Mesenchymal stem cell (in vitro differentiated cells and primary cell): ENCODE measurements at regions not wholly inside any gene's neighbourhood (a gene's known extent, or its start where the extent isn't known, plus 50 kb on each side); places are given as distances from the start of the nearest gene placed in this dataset.

Experiments
- DNase-seq: peaks from one replicate; pipeline ENCODE4 v3.0.0-alpha.2; 2013
- H2AFZ ChIP-seq: one replicate; pipeline ENCODE4 v1.6.1; 2013; ENCODE audit warnings: low read depth, mild to moderate bottlenecking, control low read depth, inconsistent platforms, low read length, moderate library complexity
- H2AK5ac ChIP-seq: 2 replicates; pipeline ENCODE4 v1.6.1; 2013; ENCODE audit warnings: low read length, moderate library complexity, mild to moderate bottlenecking, inconsistent platforms; ENCODE audit not compliant: severe bottlenecking
- H2BK120ac ChIP-seq: one replicate; pipeline ENCODE4 v1.6.1; 2013; ENCODE audit warnings: low read depth, mild to moderate bottlenecking, inconsistent platforms, low read length, moderate library complexity
- H2BK12ac ChIP-seq, 2 experiments: one replicate each; pipeline ENCODE4 v1.6.1; 2013; ENCODE audit warnings: inconsistent platforms in 2 of 2, low read length in 2 of 2, mild to moderate bottlenecking in 2 of 2, moderate library complexity in 2 of 2, control low read depth in 1 of 2
- H2BK15ac ChIP-seq: one replicate; pipeline ENCODE4 v1.6.1; 2013; ENCODE audit warnings: mild to moderate bottlenecking, low read depth, inconsistent platforms; ENCODE audit not compliant: poor library complexity, severe bottlenecking
- H2BK5ac ChIP-seq: 2 replicates; pipeline ENCODE4 v1.6.1; 2013; ENCODE audit warnings: low read depth, mild to moderate bottlenecking, low read length, control low read depth, inconsistent platforms; ENCODE audit not compliant: poor library complexity, severe bottlenecking
- H3K14ac ChIP-seq, 2 experiments: one replicate each; pipeline ENCODE4 v1.6.1; 2013; ENCODE audit warnings: inconsistent platforms in 2 of 2, low read length in 2 of 2, control low read depth in 1 of 2, mild to moderate bottlenecking in 1 of 2, moderate library complexity in 1 of 2
- H3K18ac ChIP-seq, 2 experiments: one replicate each; pipeline ENCODE4 v1.6.1; 2013; ENCODE audit warnings: inconsistent platforms in 2 of 2, low read length in 2 of 2, control low read depth in 1 of 2, low read depth in 1 of 2, mild to moderate bottlenecking in 1 of 2
- H3K23ac ChIP-seq, 2 experiments: one replicate each; pipeline ENCODE4 v1.6.1; 2013; ENCODE audit warnings: inconsistent platforms in 2 of 2, low read length in 2 of 2, mild to moderate bottlenecking in 2 of 2, moderate library complexity in 2 of 2, control low read depth in 1 of 2
- H3K27ac ChIP-seq: 2 replicates; pipeline ENCODE4 v1.5.1; 2013; ENCODE audit warnings: mild to moderate bottlenecking, moderate library complexity, low read length, control low read depth, inconsistent platforms; ENCODE audit not compliant: poor library complexity, severe bottlenecking
- H3K27me3 ChIP-seq, 2 experiments: 2 replicates each; pipeline versions ENCODE4 v1.6.1 to v1.7.0; 2013; ENCODE audit warnings: low read length in 2 of 2, mild to moderate bottlenecking in 2 of 2, moderate library complexity in 2 of 2, control low read depth in 1 of 2, inconsistent platforms in 1 of 2; ENCODE audit not compliant: control insufficient read depth in 1 of 2, insufficient read depth in 1 of 2
- H3K36me3 ChIP-seq, 2 experiments: 2 replicates each; pipeline versions ENCODE4 v1.6.1 to v1.7.0; 2013; ENCODE audit warnings: low read length in 2 of 2, control low read depth in 1 of 2, inconsistent platforms in 1 of 2, low read depth in 1 of 2, mild to moderate bottlenecking in 1 of 2; ENCODE audit not compliant: insufficient read depth in 2 of 2, control insufficient read depth in 1 of 2
- H3K4ac ChIP-seq, 2 experiments: one replicate each; pipeline ENCODE4 v1.6.1; 2013; ENCODE audit warnings: inconsistent platforms in 2 of 2, low read length in 2 of 2, mild to moderate bottlenecking in 2 of 2, moderate library complexity in 2 of 2, control low read depth in 1 of 2, low read depth in 1 of 2
- H3K4me1 ChIP-seq: 2 replicates; pipeline ENCODE4 v1.6.1; 2013; ENCODE audit warnings: low read depth, low read length, control low read depth; ENCODE audit not compliant: control insufficient read depth, insufficient read depth
- H3K4me2 ChIP-seq: 2 replicates; pipeline ENCODE4 v1.6.1; 2013; ENCODE audit warnings: low read length, mild to moderate bottlenecking, inconsistent platforms; ENCODE audit not compliant: poor library complexity, severe bottlenecking
- H3K4me3 ChIP-seq, 2 experiments: 2 replicates each; pipeline versions ENCODE4 v1.5.1 to v1.7.0; 2013; ENCODE audit warnings: low read length in 2 of 2, mild to moderate bottlenecking in 2 of 2, control low read depth in 1 of 2, low read depth in 1 of 2; ENCODE audit not compliant: insufficient read depth in 1 of 2
- H3K79me1 ChIP-seq: replicated peaks from 2 replicates; pipeline ENCODE4 v1.6.1; 2013; ENCODE audit warnings: mild to moderate bottlenecking, control low read depth, low read length, inconsistent platforms; ENCODE audit not compliant: poor library complexity, severe bottlenecking
- H3K9ac ChIP-seq: 2 replicates; pipeline ENCODE4 v1.7.0; 2013; ENCODE audit warnings: mild to moderate bottlenecking, low read length, moderate library complexity
- H3K9me3 ChIP-seq: 2 replicates; pipeline ENCODE4 v1.7.0; 2013; ENCODE audit warnings: mild to moderate bottlenecking, low read length; ENCODE audit not compliant: control insufficient read depth
- H4K8ac ChIP-seq: one replicate; pipeline ENCODE4 v1.6.1; 2013; ENCODE audit warnings: inconsistent platforms, mild to moderate bottlenecking, low read length, moderate library complexity
- H4K91ac ChIP-seq: one replicate; pipeline ENCODE4 v1.6.1; 2013; ENCODE audit warnings: mild to moderate bottlenecking, low read length, inconsistent platforms
- WGBS: methylation state at CpG from one replicate; pipeline ENCODE4 v1.1.7; 2013; ENCODE audit warnings: mixed read lengths; 5-methylcytosine and 5-hydroxymethylcytosine counted together

DNA sequence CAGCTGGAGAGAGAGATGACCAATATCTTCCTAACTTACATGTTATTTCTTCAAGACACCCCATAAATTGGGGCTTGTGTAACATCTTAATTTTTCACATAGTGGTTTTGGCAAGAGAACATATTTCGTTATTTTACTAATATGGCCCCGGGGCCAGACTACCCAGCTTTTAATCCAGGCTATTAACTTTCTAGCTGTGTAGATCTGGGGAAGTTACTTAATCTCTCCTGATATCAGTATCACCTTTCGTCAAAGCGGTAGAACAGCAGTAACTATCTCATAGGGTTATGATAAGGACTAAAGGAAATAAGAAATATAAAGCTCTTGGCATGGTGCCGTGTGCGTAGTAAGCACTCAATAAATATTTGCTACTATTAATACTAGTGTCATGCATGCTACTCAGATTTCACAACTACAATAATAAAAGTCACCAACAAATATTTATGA is 71.6 kb upstream of the LYZL1 start:
- Histone ChIP-seq H3K4ac (no peak overlapping the region), H2BK15ac (no peak overlapping the region), H3K4me3 (no peak overlapping the region), H3K9ac (no peak overlapping the region), H3K79me1 (no peaks in the 10 kb centered on the region), H3K9me3 (no peaks in the 10 kb centered on the region), H3K23ac (no peak overlapping the region), H4K8ac (no peak overlapping the region), H2AK5ac (no peak overlapping the region), H2BK5ac (no peak overlapping the region), H3K27ac (no peak overlapping the region), H3K36me3 (no peaks in the 10 kb centered on the region), H3K14ac (no peak overlapping the region), H2BK12ac (no peak overlapping the region), H4K91ac (no peak overlapping the region), H3K18ac (no peak overlapping the region), H3K4me2 (no peak overlapping the region), H3K4me1 (no peaks in the 10 kb centered on the region), H2AFZ (no peak overlapping the region), H3K27me3 (peaks cover 6 to 38% of the 10 kb centered on the region in 2 experiments), H2BK120ac (no peak overlapping the region)
- WGBS: 93% methylated on average over 2 of the region's 6 CpGs
- no peak for DNase-seq

DNA sequence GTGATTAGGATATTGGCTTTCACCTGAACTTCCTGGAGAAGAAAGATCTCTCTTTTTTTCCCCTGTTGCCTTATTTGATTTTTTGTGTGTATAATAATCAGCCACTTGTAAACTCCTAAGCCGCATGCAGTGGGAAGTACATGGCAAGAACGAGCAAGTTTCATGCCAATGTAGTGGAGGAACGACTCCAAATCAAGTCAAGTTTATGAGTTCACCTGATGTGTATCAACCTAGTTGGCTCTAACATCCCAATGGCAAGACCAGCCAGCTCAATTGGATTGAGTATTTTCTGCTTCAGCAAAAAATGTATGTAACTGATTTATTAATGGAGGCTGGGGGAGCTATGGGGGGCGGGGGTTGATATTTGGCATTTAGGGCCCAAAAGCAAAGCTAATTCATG is 65.5 kb upstream of the LYZL1 start:
- H2BK15ac ChIP-seq: no peak overlapping the region
- no peak overlapping the region for H3K4me2 ChIP-seq
- H3K27ac ChIP-seq: no peak overlapping the region
- H3K4me1 ChIP-seq: no peaks in the 10 kb centered on the region
- H3K9ac ChIP-seq: no peak overlapping the region
- no peak overlapping the region for H3K4me3 ChIP-seq
- H3K23ac ChIP-seq: no peak overlapping the region
- no peaks in the 10 kb centered on the region for H3K9me3 ChIP-seq
- H4K91ac ChIP-seq: no peak overlapping the region
- no peak overlapping the region for H2BK12ac ChIP-seq
- no peaks in the 10 kb centered on the region for H3K79me1 ChIP-seq
- H2BK120ac ChIP-seq: no peak overlapping the region
- whole genome bisulfite sequencing: 87% methylated on average over 4 of the region's 4 CpGs
- no peaks in the 10 kb centered on the region for H3K36me3 ChIP-seq
- H4K8ac ChIP-seq: no peak overlapping the region
- no peak overlapping the region for H2BK5ac ChIP-seq
- no peak overlapping the region for H2AK5ac ChIP-seq
- no peak overlapping the region for H3K14ac ChIP-seq
- peaks cover 21 to 62% of the 10 kb centered on the region in 2 experiments for H3K27me3 ChIP-seq
- no peak overlapping the region for H3K18ac ChIP-seq
- H3K4ac ChIP-seq: no peak overlapping the region
- H2AFZ ChIP-seq: no peak overlapping the region
- DNase-seq: no peak

DNA sequence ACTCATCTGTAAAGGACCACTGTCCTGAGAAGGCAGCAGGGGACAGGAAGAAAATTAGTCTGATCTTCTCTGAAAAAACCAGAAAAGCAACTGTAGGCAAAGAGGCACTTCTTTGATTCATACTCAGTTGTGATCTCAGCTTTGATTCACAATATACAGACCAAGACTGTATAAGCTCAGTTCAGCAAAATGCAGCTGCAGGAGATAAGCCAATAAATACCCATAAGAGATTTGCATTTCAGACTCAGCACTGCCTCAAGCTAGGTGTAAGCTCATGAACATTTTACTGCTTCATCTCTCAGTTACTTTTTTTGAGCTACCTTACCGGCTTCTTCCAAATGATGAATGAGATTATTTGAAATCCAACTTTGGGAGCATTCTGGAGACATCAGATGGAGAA is 64.2 kb upstream of the LYZL1 start:
- no peak overlapping the region for H2BK15ac ChIP-seq
- no peak overlapping the region for H3K27ac ChIP-seq
- no peak overlapping the region for H3K4me3 ChIP-seq
- H3K27me3 ChIP-seq: peaks cover 17 to 62% of the 10 kb centered on the region in 2 experiments
- no peak overlapping the region for H3K9ac ChIP-seq
- no peak overlapping the region for H2BK5ac ChIP-seq
- no peak overlapping the region for H2AK5ac ChIP-seq
- no peak overlapping the region for H2BK120ac ChIP-seq
- H4K91ac ChIP-seq: no peak overlapping the region
- no peak overlapping the region for H3K18ac ChIP-seq
- no peaks in the 10 kb centered on the region for H3K9me3 ChIP-seq
- no peaks in the 10 kb centered on the region for H3K4me1 ChIP-seq
- no peak for DNase-seq
- H3K36me3 ChIP-seq: no peaks in the 10 kb centered on the region
- no peak overlapping the region for H3K23ac ChIP-seq
- no peak overlapping the region for H3K4me2 ChIP-seq
- H2BK12ac ChIP-seq: no peak overlapping the region
- H3K14ac ChIP-seq: no peak overlapping the region
- no CpG with 5 or more reads among the region's 1 CpG for WGBS
- H3K79me1 ChIP-seq: no peaks in the 10 kb centered on the region
- no peak overlapping the region for H2AFZ ChIP-seq
- no peak overlapping the region for H3K4ac ChIP-seq
- no peak overlapping the region for H4K8ac ChIP-seq

DNA sequence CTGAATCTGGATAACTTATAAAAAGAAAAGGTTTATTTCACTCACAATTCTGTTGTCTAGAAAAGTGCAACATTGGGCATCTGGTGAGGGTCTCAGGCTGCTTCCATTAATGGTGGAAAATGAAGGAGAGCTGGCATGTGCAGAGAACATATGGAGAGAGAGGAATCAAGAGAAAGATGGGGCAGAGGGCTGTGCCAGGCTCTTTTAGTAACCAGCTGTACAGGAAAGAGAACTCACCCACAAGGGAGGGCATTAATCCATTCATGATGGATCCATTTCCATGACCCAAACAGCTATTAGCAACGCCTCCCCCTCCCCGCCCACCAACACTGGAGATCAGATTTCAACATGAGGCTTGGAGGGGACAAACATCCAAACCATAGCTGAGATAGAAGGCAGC is 61.7 kb upstream of the LYZL1 start:
- H4K8ac ChIP-seq: no peak overlapping the region
- WGBS: 86% methylated on average over 2 of the region's 2 CpGs
- DNase-seq: no peak
- peak overlapping the region in 1 of 2 experiments; percentile 47 for H2BK12ac ChIP-seq
- no peaks in the 10 kb centered on the region for H3K9me3 ChIP-seq
- H2BK5ac ChIP-seq: no peak overlapping the region
- peaks cover 23 to 70% of the 10 kb centered on the region in 2 experiments for H3K27me3 ChIP-seq
- no peak overlapping the region for H2AK5ac ChIP-seq
- H2BK15ac ChIP-seq: no peak overlapping the region
- no peak overlapping the region for H3K4me3 ChIP-seq
- no peak overlapping the region for H3K14ac ChIP-seq
- H3K18ac ChIP-seq: no peak overlapping the region
- no peak overlapping the region for H3K4ac ChIP-seq
- no peaks in the 10 kb centered on the region for H3K36me3 ChIP-seq
- H3K9ac ChIP-seq: no peak overlapping the region
- no peak overlapping the region for H2BK120ac ChIP-seq
- no peak overlapping the region for H2AFZ ChIP-seq
- H3K79me1 ChIP-seq: no peaks in the 10 kb centered on the region
- no peaks in the 10 kb centered on the region for H3K4me1 ChIP-seq
- H3K23ac ChIP-seq: no peak overlapping the region
- H3K27ac ChIP-seq: no peak overlapping the region
- H4K91ac ChIP-seq: no peak overlapping the region
- H3K4me2 ChIP-seq: no peak overlapping the region
